Skeletal muscle satellite cell (primary cell): ENCODE measurements at regions not wholly inside any gene's neighbourhood (a gene's known extent, or its start where the extent isn't known, plus 50 kb on each side); places are given as distances from the start of the nearest gene placed in this dataset.

Experiments
- H3K27me3 ChIP-seq: 2 replicates; pipeline ENCODE4 v1.7.0; 2013; ENCODE audit warnings: low read length; ENCODE audit not compliant: control insufficient read depth, insufficient read depth
- H3K36me3 ChIP-seq: 2 replicates; pipeline ENCODE4 v1.7.0; 2013; ENCODE audit warnings: mild to moderate bottlenecking, control low read depth, low read length; ENCODE audit not compliant: insufficient read depth
- H3K4me1 ChIP-seq: 2 replicates; pipeline ENCODE4 v1.7.0; 2013; ENCODE audit warnings: low read length; ENCODE audit not compliant: control insufficient read depth, insufficient read depth
- H3K4me2 ChIP-seq: 2 replicates; pipeline ENCODE4 v1.7.0; 2013; ENCODE audit warnings: mild to moderate bottlenecking, low read length
- H3K4me3 ChIP-seq: 2 replicates; pipeline ENCODE4 v1.7.0; 2013; ENCODE audit warnings: low read length
- H3K9ac ChIP-seq: 2 replicates; pipeline ENCODE4 v1.7.0; 2013; ENCODE audit warnings: mild to moderate bottlenecking, low read depth, low read length, moderate library complexity
- H3K9me3 ChIP-seq: replicated peaks from 2 replicates; pipeline ENCODE4 v1.7.0; 2013; ENCODE audit warnings: mild to moderate bottlenecking, control low read depth, low read length

DNA sequence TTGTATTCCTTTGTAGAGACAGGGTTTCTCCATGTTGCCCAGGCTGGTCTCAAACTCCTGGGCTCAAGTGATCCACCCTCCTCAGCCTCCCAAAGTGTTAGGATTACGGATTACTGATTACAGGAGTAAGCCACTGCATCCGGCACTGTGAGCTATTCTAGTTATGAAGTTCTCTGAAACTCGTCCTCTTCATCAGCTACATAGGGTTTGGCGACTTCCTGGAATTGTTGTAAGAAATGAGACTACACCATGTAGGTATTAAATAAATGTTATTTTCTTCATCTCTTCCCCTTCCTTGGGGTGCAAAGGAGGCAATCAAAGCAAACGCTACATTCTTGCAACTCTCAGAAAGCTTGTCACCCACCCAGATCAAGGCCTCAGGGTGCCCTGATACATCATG lies 131.2 kb upstream of the TIAM1 start:
- H3K4me3 ChIP-seq = no peak overlapping the region

DNA sequence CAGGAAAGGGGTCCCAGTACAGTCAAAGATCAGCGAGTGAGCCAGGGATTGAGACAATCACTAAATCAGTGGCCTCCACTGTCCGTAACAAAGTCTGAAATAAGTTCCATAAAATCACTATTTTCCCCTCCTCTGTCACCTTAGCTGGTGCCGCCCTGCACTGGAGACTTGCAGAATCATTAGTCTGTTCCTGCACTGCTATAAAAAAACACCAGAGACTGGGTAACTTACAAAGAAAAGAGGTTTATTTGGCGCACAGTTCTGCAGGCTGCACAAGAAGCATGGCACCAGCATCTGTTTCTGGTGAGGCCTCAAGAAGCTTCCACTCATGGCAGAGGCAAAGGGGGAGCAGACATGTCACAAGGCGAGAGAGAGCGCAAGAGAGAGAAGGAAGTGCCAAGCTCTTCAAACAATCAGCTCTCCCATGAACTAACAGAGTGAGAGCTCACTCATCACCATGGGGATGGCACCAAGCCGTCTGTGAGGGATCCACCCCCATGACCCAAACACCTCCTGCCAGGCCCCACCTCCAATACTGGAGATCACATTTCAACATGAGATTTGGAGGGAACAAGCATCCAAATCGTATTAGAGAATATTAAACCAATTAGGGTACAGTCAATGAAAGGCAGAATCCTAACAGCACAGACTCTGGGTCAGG lies 129.8 kb upstream of the TIAM1 start:
- Histone ChIP-seq H3K36me3 (no peaks in the 10 kb centered on the region), H3K9me3 (no peaks in the 10 kb centered on the region), H3K27me3 (no peaks in the 10 kb centered on the region), H3K4me2 (no peak overlapping the region), H3K9ac (no peak overlapping the region), H3K4me3 (no peak overlapping the region), H3K4me1 (no peaks in the 10 kb centered on the region)

More for the DNA sequence above, 131.2 kb upstream of the TIAM1 start:
- Histone ChIP-seq H3K4me2 (no peak overlapping the region), H3K27me3 (no peaks in the 10 kb centered on the region), H3K4me1 (no peaks in the 10 kb centered on the region), H3K36me3 (no peaks in the 10 kb centered on the region), H3K9ac (no peak overlapping the region), H3K9me3 (no peaks in the 10 kb centered on the region)

- Histone ChIP-seq H3K9ac (no peak overlapping the region), H3K27me3 (no peaks in the 10 kb centered on the region), H3K9me3 (no peaks in the 10 kb centered on the region), H3K4me3 (no peak overlapping the region), H3K4me1 (no peaks in the 10 kb centered on the region), H3K4me2 (no peak overlapping the region), H3K36me3 (no peaks in the 10 kb centered on the region)
Observed at GRCh38 chr21:31471865-31472264, 127.8 kb upstream of the TIAM1 start.

DNA sequence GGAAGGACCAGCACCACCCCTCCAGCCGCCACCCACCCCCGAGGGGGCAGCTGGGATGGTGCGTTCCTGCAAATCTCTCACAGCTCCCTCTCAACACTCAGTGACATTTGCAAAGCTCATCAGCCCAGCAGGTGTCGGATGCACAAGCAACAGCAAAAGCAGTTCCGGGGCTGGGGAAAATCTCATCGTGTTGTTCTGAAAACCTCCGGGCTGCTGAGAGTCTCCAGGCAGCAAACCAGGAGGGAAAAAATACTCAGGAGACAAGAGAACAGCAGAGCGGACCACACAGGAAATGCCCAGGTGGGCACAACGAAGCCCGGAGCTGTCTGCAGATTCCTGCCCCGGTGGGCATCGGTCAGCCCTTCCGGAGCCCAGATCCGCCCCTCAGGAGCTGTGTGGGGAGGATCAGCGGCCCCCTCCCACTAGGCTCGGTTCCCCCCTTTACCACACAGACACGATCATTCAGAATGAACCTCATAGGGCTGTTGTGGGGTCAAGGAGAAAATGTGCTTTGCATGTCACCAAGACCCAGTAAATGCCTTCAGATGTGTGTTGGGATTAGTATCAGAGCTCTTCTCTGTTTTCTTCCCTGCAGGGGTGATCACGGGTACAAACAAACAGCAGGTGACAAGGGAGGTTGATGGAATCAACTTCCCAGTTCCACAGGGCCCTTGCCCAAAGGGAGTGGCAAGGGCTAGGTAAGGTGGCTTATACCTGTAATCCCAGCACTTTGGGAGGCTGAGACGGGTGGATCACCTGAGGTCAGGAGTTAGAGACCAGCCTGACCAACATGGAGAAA lies 127.0 kb upstream of the TIAM1 start:
- Histone ChIP-seq H3K4me2 (no peak overlapping the region), H3K4me1 (no peaks in the 10 kb centered on the region), H3K27me3 (no peaks in the 10 kb centered on the region), H3K36me3 (no peaks in the 10 kb centered on the region), H3K9me3 (no peaks in the 10 kb centered on the region), H3K4me3 (no peak overlapping the region), H3K9ac (no peak overlapping the region)

- no peaks in the 10 kb centered on the region for H3K4me1 ChIP-seq
- H3K27me3 ChIP-seq = no peaks in the 10 kb centered on the region
- no peak overlapping the region for H3K4me3 ChIP-seq
- H3K4me2 ChIP-seq = no peak overlapping the region
- no peak overlapping the region for H3K9ac ChIP-seq
- no peaks in the 10 kb centered on the region for H3K36me3 ChIP-seq
- no peaks in the 10 kb centered on the region for H3K9me3 ChIP-seq
Observed at GRCh38 chr21:31460980-31461379, 116.9 kb upstream of the TIAM1 start.

DNA sequence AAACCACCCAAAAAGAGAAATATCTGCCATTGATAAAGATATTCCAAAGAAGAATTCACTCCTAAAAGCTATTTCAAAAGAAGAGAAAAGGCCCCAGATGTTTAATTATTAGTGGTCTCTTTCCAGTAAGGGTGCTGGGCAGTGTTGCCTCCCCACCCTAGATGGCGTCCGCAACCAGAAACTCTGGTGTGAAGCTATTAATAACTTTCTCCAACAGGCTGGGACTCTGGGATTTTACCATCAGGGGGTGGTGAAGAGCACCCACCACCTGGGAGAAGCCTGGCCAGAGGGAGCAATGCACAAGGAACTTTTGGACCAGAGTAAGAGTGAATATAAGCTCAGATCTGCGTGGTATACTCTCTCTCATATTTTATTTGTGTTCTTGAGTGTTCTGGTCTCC lies 115.4 kb upstream of the TIAM1 start:
- H3K9me3 ChIP-seq = no peaks in the 10 kb centered on the region
- H3K4me3 ChIP-seq = no peak overlapping the region
- no peaks in the 10 kb centered on the region for H3K27me3 ChIP-seq

DNA sequence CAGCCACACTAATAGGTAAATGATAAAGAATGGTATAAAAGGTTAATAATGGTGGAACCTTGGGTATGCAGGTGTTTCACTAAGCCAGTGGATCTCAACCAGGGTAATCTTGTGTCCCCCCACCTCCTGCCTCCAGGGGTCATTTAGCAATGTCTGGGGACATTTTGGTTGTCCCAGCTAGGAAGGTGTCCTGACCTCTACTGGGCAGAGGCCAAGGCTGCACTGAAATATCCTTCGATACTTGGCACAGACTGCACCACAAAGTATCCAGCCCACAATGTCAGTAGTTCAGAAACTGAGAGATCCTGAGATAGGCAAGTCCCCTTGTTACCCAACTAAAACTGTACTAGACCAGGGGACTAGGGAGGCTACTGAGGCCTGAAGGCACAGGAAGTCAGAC lies 113.6 kb upstream of the TIAM1 start:
- Histone ChIP-seq H3K4me1 (no peaks in the 10 kb centered on the region), H3K9ac (no peak overlapping the region), H3K4me3 (no peak overlapping the region), H3K4me2 (no peak overlapping the region), H3K9me3 (no peaks in the 10 kb centered on the region), H3K27me3 (no peaks in the 10 kb centered on the region), H3K36me3 (no peaks in the 10 kb centered on the region)

More for the DNA sequence above, 115.4 kb upstream of the TIAM1 start:
- Histone ChIP-seq H3K9ac (no peak overlapping the region), H3K4me1 (no peaks in the 10 kb centered on the region), H3K36me3 (no peaks in the 10 kb centered on the region), H3K4me2 (no peak overlapping the region)

- Histone ChIP-seq H3K4me2 (no peak overlapping the region), H3K27me3 (no peaks in the 10 kb centered on the region), H3K4me3 (no peak overlapping the region), H3K4me1 (no peaks in the 10 kb centered on the region), H3K9ac (no peak overlapping the region), H3K36me3 (no peaks in the 10 kb centered on the region), H3K9me3 (no peaks in the 10 kb centered on the region)
Observed at GRCh38 chr21:31456201-31456600, 112.1 kb upstream of the TIAM1 start.

DNA sequence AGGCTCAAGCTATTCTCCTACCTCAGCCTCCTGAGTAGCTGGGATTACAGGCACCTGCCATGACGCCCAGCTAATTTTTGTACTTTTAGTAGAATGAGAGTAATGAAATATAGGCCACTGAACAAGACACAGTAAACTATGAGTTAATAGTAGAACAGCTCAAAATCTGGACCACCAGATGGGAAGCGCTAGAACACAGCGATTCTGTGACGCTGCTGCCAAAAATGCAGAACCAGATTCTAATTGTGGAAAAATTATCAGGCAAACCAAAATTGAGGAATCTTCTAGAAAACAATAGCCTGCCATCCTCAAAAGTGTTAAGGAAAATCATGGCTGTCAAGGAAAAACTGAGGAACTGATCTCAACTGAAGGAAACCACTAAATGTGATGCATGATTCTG lies 111.4 kb upstream of the TIAM1 start:
- H3K4me1 ChIP-seq = no peaks in the 10 kb centered on the region
- H3K9ac ChIP-seq = no peak overlapping the region
- no peak overlapping the region for H3K4me3 ChIP-seq
- H3K4me2 ChIP-seq = no peak overlapping the region
- H3K9me3 ChIP-seq = no peaks in the 10 kb centered on the region
- no peaks in the 10 kb centered on the region for H3K36me3 ChIP-seq
- H3K27me3 ChIP-seq = no peaks in the 10 kb centered on the region

DNA sequence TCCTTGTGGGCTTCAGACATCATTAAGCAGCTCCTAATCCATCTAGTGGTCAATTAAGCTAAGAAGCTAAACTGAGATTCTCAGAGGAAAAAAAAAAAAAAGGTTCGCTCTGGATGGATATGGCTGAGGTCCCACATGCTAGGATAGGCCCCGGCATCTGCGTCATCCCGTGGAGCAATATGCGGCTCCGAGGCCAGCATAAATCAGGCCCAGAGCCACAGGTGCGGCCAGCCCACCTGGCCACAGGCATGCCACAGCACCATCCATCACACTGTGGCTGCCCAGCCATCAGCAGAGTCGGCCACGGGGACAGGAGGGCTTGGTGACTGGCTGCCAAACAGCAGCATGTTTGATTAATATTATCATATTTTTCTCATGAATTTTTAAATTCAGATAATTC lies 106.9 kb upstream of the TIAM1 start:
- H3K9me3 ChIP-seq = no peaks in the 10 kb centered on the region
- H3K4me2 ChIP-seq = no peak overlapping the region
- H3K4me1 ChIP-seq = no peaks in the 10 kb centered on the region
- H3K36me3 ChIP-seq = no peaks in the 10 kb centered on the region
- no peaks in the 10 kb centered on the region for H3K27me3 ChIP-seq
- no peak overlapping the region for H3K4me3 ChIP-seq
- H3K9ac ChIP-seq = no peak overlapping the region

DNA sequence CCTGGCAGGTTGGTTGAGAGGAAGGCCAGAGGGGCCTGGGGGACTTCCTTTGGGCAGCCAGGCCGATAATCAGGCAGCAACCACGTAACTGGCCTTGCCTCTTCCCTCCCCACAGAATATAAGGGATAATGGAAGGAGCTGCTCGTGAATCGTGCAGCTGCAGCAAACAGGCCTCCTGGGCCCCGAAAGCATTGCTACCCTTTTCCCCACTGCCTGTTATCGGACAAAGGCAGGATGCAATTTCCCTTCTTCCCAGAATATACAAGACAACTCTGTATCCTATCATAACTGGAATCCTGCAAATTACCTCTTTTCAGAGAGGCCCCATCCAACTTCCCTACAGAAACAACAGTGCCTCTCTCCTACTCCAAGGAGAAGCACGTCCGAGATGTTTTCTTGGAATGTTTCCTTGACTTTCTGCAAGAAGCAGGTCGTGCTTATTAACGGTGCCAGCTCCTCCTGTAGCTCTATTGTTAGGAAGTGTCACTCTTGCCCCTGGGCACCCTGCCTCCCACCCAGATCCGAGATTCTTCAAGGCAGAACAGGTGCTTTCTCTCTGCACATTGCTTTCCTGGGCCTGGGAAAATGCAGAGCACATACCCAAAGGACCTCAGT lies 106.0 kb upstream of the TIAM1 start:
- H3K4me2 ChIP-seq = no peak overlapping the region
- no peak overlapping the region for H3K4me3 ChIP-seq
- H3K36me3 ChIP-seq = no peaks in the 10 kb centered on the region
- no peak overlapping the region for H3K9ac ChIP-seq
- no peaks in the 10 kb centered on the region for H3K4me1 ChIP-seq
- no peaks in the 10 kb centered on the region for H3K27me3 ChIP-seq
- H3K9me3 ChIP-seq = no peaks in the 10 kb centered on the region
